Sigmoid colon (tissue), 6 donors: ENCODE measurements at regions not wholly inside any gene's neighbourhood (a gene's known extent, or its start where the extent isn't known, plus 50 kb on each side); places are given as distances from the start of the nearest gene placed in this dataset.

Source experiments
- DNase-seq: peaks from one replicate; pipeline ENCODE4 v3.0.0-alpha.2; 2019
- H3K27ac ChIP-seq, 4 donors: fragments of 200-600 bp; sonication (generic); one replicate each; pipeline ENCODE4 v1.5.1; 2016 to 2019; ENCODE audit warnings: mild to moderate bottlenecking in 1 of 4
- H3K27me3 ChIP-seq, 3 donors: fragments of 200-600 bp; sonication (generic); one replicate each; pipeline ENCODE4 v1.5.1; 2019; ENCODE audit warnings: mild to moderate bottlenecking in 1 of 3
- H3K36me3 ChIP-seq, 4 donors: fragments of 200-600 bp; sonication (generic); one replicate each; pipeline ENCODE4 v1.5.1; 2016 to 2019
- H3K4me1 ChIP-seq, 4 donors: fragments of 200-600 bp; sonication (generic); one replicate each; pipeline ENCODE4 v1.5.1; 2017 to 2019
- H3K4me3 ChIP-seq, 4 donors: fragments of 200-600 bp; sonication (generic); one replicate each; pipeline ENCODE4 v1.5.1; 2017 to 2019; ENCODE audit warnings: mild to moderate bottlenecking in 2 of 4, moderate library complexity in 1 of 4
- H3K9me3 ChIP-seq, 4 donors: fragments of 200-600 bp in 3 of 4; sonication (generic) in 3 of 4; one replicate each; pipeline versions ENCODE4 v1.5.1 to v1.6.1; 2013 to 2019
- CTCF ChIP-seq, 4 experiments: fragments of 450-650 bp in 3 of 4; fragments of 200-600 bp in 1 of 4; IDR thresholded peaks; one replicate each; pipeline ENCODE4 v1.5.1; 2016 to 2019; ENCODE audit warnings: antibody characterized with exemption in 4 of 4, mild to moderate bottlenecking in 3 of 4, moderate library complexity in 2 of 4
- EP300 ChIP-seq, 4 donors: sonication (generic); formaldehyde crosslinking; IDR thresholded peaks; one replicate each; pipeline ENCODE4 v1.6.1; 2017; ENCODE audit warnings: antibody characterized with exemption in 4 of 4
- POLR2A ChIP-seq, 2 donors: fragments of 450-650 bp; IDR thresholded peaks; one replicate each; pipeline ENCODE4 v1.6.1; 2016; ENCODE audit warnings: antibody characterized with exemption in 2 of 2, mild to moderate bottlenecking in 2 of 2, moderate library complexity in 2 of 2
- POLR2AphosphoS5 ChIP-seq, 4 donors: sonication (generic); formaldehyde crosslinking; IDR thresholded peaks; one replicate each; pipeline ENCODE4 v1.6.1; 2017; ENCODE audit warnings: antibody characterized with exemption in 4 of 4
- WGBS, 2 donors: extraction: QIAGEN DNeasy Blood & Tissue Kit; methylation state at CpG; one replicate each; pipeline ENCODE4 v1.1.7; 2013; 5-methylcytosine and 5-hydroxymethylcytosine counted together
- intact Hi-C: fragments of 100-400 bp; cut with DNase I; formaldehyde crosslinking; loops from one replicate; pipeline ENCODE4 v1.15.1; 2023
- donor health status: healthy with polysubstance abuse.
- donor health status: healthy.

- H3K9me3 ChIP-seq: no peaks in the 10 kb centered on the region
- no peak overlapping the region for H3K27ac ChIP-seq
- no peaks in the 10 kb centered on the region for H3K27me3 ChIP-seq
- H3K36me3 ChIP-seq: no peaks in the 10 kb centered on the region
- H3K4me3 ChIP-seq: no peak overlapping the region
- no peak for DNase-seq
- TF ChIP-seq EP300 (IDR thresholded peaks at IDR 0.05): no peak
- TF ChIP-seq CTCF (IDR thresholded peaks at IDR 0.05): no peak
- TF ChIP-seq POLR2AphosphoS5 (IDR thresholded peaks at IDR 0.05): no peak
- no peak for TF ChIP-seq POLR2A (IDR thresholded peaks at IDR 0.05)
- WGBS, 2 donors: 95 to 97% methylated on average over 2 of the region's 2 CpGs
- intact Hi-C loops: no loop called here
- peaks cover 0 to 6% (median 0%) of the 10 kb centered on the region in 4 donors for H3K4me1 ChIP-seq
These were observed 1506.3 kb downstream of the ADGRL3 start for GRCh38 chr4:62706423-62706822.

DNA sequence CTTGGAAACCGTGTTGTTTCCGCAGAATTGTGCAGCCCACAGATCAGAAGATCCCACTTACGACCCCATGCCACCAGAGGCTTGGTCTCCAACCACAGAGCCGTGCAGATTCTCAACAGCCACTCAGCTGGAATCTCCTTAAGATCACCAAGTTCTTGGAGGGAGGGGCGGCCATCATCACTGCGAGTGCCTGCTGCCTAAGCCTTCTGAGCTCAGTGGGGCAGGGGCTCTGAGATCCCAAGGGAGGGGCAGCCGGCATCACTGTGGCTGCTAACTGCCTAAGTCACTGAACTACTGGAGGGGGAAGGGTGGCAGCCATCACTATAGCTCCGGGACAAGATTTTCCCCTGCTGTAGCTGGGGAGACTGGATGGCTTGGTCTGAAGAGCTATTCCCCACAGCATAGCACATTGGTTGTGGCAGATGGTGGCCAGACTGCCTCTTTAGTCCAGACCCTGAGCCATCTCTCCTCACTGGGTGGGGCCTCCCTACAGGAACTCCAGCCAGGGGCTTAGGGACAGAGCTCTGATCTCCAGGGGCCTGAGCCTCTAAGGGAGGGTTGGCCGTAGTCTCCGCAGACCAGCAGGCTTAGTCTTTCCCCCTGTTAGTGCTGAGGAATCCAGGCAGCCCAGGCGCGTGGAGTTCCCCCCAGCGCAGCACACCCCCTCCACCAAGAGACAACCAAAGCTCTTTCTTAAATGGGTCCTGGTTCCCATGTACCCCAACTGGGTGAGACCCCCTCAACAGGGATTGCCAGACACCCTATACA lies 1483.9 kb downstream of the ADGRL3 start:
- intact Hi-C loops: no loop called here
- TF ChIP-seq EP300 (IDR thresholded peaks at IDR 0.05): no peak
- TF ChIP-seq POLR2AphosphoS5 (IDR thresholded peaks at IDR 0.05): no peak
- TF ChIP-seq CTCF (IDR thresholded peaks at IDR 0.05): no peak
- TF ChIP-seq POLR2A (IDR thresholded peaks at IDR 0.05): no peak
- H3K27ac ChIP-seq: no peak overlapping the region
- no peak overlapping the region for H3K4me3 ChIP-seq
- no peaks in the 10 kb centered on the region for H3K4me1 ChIP-seq
- 95% methylated on average over 13 of the region's 13 CpGs for WGBS, 2 donors
- no peaks in the 10 kb centered on the region for H3K27me3 ChIP-seq
- peaks cover 0 to 2% (median 0%) of the 10 kb centered on the region in 4 donors for H3K9me3 ChIP-seq
- no peaks in the 10 kb centered on the region for H3K36me3 ChIP-seq
- DNase-seq: no peak

GRCh38 chr4:62676962-62677361 lies 1476.8 kb downstream of the ADGRL3 start:
- WGBS, 2 donors: 62 to 79% methylated on average over 2 of the region's 2 CpGs
- Histone ChIP-seq H3K4me1 (no peaks in the 10 kb centered on the region), H3K27me3 (no peaks in the 10 kb centered on the region), H3K9me3 (peaks cover 0 to 4% (median under 1%) of the 10 kb centered on the region in 4 donors), H3K4me3 (no peak overlapping the region), H3K36me3 (no peaks in the 10 kb centered on the region), H3K27ac (no peak overlapping the region)
- no peak for TF ChIP-seq EP300 (IDR thresholded peaks at IDR 0.05)
- no peak for TF ChIP-seq POLR2A (IDR thresholded peaks at IDR 0.05)
- intact Hi-C loops: no loop called here
- DNase-seq: no peak

- DNase-seq: no peak
- no peak overlapping the region for H3K4me3 ChIP-seq
- H3K27ac ChIP-seq: no peak overlapping the region
- WGBS, 2 donors: 63 to 75% methylated on average over 2 of the region's 2 CpGs
- no peak for TF ChIP-seq POLR2A (IDR thresholded peaks at IDR 0.05)
- no peaks in the 10 kb centered on the region for H3K36me3 ChIP-seq
- peaks cover 0 to 3% (median 0%) of the 10 kb centered on the region in 4 donors for H3K4me1 ChIP-seq
- H3K27me3 ChIP-seq: no peaks in the 10 kb centered on the region
- H3K9me3 ChIP-seq: no peaks in the 10 kb centered on the region
- intact Hi-C loops: no loop called here
These were observed 1470.4 kb downstream of the ADGRL3 start for GRCh38 chr4:62670514-62670913.

GRCh38 chr4:62661821-62662220 lies 1461.7 kb downstream of the ADGRL3 start:
- Histone ChIP-seq H3K27me3 (no peaks in the 10 kb centered on the region), H3K4me1 (no peaks in the 10 kb centered on the region), H3K4me3 (no peak overlapping the region), H3K9me3 (no peaks in the 10 kb centered on the region), H3K36me3 (no peaks in the 10 kb centered on the region), H3K27ac (no peak overlapping the region)
- WGBS, 2 donors: 85% methylated on average over 4 of the region's 4 CpGs
- DNase-seq: no peak
- intact Hi-C loops: no loop called here
- TF ChIP-seq POLR2AphosphoS5 (IDR thresholded peaks at IDR 0.05) (no peak), POLR2A (IDR thresholded peaks at IDR 0.05) (no peak), EP300 (IDR thresholded peaks at IDR 0.05) (no peak), CTCF (IDR thresholded peaks at IDR 0.05) (no peak)

GRCh38 chr4:62656006-62656405 lies 1455.9 kb downstream of the ADGRL3 start:
- no peaks in the 10 kb centered on the region for H3K9me3 ChIP-seq
- DNase-seq: no peak
- H3K36me3 ChIP-seq: no peaks in the 10 kb centered on the region
- no peaks in the 10 kb centered on the region for H3K4me1 ChIP-seq
- H3K27ac ChIP-seq: no peak overlapping the region
- H3K4me3 ChIP-seq: no peak overlapping the region
- intact Hi-C loops: no loop called here
- WGBS, 2 donors: 91% methylated on average over 1 of the region's 1 CpG
- TF ChIP-seq POLR2A (IDR thresholded peaks at IDR 0.05) (no peak), POLR2AphosphoS5 (IDR thresholded peaks at IDR 0.05) (no peak), CTCF (IDR thresholded peaks at IDR 0.05) (no peak), EP300 (IDR thresholded peaks at IDR 0.05) (no peak)
- H3K27me3 ChIP-seq: no peaks in the 10 kb centered on the region
